Fibroblast of villous mesenchyme (primary cell): ENCODE measurements at regions not wholly inside any gene's neighbourhood (a gene's known extent, or its start where the extent isn't known, plus 50 kb on each side); places are given as distances from the start of the nearest gene placed in this dataset.
"Not testable (repeated sequence)": the region's sequence is repeated elsewhere in the genome, so short reads cannot be mapped to it uniquely, and the experiment has no call there.

Experiments
- DNase-seq: peaks from one replicate; pipeline ENCODE4 v3.0.0-alpha.2; 2010; ENCODE audit warnings: low read depth
- H3K4me3 ChIP-seq: 2 replicates; pipeline ENCODE4 v1.5.1; 2011; ENCODE audit warnings: low read depth, mild to moderate bottlenecking, low read length
- TF ChIP-seq, protein P1 (sequence below): IDR thresholded peaks from 2 replicates; pipeline ENCODE4 v1.5.1; 2012; ENCODE audit warnings: low read depth, mild to moderate bottlenecking, low read length; ENCODE audit not compliant: insufficient read depth

DNA sequence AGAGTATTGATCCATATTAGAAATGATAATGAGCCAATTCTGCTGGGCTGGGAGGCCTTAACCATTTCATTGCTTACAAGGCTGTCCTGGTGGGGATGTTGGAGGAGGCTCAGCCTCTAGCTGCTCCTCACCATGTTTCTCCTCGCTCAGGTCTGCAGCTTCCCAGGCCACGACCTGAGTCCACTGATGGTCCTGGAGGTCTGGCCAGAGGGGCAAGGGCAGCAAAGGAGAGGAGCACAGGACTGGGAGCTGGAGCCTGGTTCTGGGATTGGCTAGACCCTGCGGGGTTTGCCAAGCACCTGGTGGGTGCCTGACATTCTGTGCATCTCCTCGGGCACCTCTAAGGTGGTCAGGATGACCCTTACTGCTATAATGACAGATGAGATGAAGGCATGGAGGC lies 92.6 kb downstream of the KIF26A start:
- DNase-seq = no peak
- no peak overlapping the region for H3K4me3 ChIP-seq
- TF ChIP-seq, protein P1, sequence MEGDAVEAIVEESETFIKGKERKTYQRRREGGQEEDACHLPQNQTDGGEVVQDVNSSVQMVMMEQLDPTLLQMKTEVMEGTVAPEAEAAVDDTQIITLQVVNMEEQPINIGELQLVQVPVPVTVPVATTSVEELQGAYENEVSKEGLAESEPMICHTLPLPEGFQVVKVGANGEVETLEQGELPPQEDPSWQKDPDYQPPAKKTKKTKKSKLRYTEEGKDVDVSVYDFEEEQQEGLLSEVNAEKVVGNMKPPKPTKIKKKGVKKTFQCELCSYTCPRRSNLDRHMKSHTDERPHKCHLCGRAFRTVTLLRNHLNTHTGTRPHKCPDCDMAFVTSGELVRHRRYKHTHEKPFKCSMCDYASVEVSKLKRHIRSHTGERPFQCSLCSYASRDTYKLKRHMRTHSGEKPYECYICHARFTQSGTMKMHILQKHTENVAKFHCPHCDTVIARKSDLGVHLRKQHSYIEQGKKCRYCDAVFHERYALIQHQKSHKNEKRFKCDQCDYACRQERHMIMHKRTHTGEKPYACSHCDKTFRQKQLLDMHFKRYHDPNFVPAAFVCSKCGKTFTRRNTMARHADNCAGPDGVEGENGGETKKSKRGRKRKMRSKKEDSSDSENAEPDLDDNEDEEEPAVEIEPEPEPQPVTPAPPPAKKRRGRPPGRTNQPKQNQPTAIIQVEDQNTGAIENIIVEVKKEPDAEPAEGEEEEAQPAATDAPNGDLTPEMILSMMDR = no peak

DNA sequence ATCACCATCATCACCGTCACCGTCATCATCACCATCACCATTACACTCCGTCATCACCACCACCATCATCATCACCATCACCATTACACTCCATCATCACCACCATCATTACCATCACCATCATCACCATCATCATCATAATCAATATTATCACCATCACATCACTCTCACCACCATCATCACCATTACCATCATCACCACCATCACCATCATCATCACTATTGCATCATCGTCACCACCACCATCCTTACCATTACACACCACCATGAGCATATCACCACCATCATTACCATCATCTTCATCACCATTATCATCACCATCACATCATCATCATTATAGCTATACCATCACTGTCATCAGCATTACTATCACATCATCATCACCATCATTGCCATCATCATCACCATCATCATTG lies 93.7 kb downstream of the KIF26A start:
- no peak for DNase-seq
- H3K4me3 ChIP-seq = no peak overlapping the region
- TF ChIP-seq, protein P1 = no peak

DNA sequence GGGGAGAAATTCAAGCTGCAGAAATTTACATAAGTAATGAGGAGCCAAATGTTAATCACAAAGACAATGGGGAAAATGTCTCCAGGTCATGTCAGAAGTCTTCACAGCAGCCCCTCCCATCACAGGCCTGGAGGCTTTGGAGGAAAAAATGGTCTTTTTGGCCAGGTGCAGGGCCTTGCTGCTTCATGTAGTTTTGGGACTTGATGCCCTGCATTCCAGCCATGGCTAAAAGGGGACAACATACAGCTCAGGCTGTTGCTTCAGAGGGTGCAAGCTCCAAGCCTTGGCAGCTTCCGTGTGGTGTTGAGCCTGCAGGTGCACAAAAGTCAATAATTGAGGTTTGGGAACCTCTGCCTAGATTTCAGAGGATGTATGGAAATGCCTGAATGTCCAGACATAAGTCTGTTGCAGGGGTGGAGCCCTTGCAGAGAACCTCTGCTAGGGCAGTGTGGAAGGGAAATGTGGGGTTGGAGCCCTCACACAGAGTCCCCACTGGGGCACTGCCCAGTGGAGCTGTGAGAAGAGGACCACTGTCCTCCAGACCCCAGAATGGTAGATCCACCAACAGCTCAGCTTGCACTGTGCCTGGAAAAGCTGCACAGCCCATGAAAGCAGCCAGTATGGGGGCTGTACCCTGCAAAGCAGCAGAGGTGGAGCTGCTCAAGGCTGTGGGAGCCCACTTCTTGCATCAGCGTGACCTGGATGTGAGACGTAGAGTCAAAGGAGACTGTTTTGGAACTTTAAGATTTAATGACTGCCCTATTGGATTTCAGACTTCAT lies 95.8 kb downstream of the KIF26A start:
- DNase-seq, H3K4me3 ChIP-seq: not testable (repeated sequence)

DNA sequence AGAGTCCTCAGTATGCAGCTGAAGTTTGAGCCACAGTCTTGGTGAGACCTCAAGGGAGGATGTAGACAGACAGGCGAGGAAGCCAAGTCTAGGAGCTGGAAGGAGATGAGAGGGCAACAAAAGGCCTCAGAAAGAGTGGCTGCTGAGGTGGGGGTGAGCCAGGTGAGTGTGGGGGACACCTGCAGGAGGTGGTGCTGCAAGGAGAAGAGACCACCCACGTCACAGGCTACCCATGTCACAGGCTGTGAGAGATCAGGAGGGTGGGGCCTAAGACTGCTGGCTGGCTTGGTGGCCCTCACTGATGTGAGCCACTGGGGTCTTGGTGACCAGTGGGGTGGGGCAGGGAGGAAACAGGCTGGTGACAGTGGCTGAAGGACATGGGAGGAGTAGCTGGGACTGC lies 97.3 kb downstream of the KIF26A start:
- H3K4me3 ChIP-seq = no peak overlapping the region
- no peak for DNase-seq
- TF ChIP-seq, protein P1 = no peak

DNA sequence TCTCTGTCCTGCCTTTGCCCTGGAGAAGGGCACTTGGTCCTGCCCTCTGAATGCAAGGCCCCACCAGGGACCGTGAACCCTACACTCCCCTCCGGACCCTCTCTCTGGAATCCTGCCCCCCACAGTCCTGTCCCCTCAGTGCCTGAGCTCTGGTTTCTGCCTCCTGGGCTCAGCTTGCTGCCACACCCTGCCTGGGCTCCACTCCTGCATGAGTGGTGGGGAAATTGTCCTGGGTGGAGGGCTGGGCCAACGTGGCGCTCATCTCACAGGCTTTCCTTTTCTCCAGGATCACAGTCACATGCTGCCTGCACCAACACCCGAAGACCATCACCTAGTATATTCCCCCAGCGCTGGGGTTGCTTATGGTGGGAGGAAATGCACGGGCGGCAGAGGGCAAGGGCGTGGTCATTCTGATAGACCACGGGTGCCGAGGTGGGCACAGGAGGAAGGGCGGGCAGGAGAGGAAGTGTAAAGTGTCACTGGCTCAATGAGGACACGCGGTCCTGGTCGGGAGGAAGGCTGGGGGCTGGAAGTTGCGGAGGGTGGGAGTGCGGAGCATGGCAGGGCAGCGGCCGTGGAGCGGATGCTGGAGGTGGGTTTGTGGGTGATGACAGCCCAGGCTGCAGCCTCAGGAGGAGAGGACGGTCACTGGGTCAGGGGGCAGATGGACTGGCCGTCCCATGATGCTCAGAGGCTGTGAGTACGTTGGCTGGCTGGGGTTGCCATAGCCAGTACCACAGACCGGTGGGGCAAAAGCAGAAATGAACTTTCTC lies 99.5 kb downstream of the KIF26A start:
- DNase-seq = no peak
- TF ChIP-seq, protein P1 = no peak

DNA sequence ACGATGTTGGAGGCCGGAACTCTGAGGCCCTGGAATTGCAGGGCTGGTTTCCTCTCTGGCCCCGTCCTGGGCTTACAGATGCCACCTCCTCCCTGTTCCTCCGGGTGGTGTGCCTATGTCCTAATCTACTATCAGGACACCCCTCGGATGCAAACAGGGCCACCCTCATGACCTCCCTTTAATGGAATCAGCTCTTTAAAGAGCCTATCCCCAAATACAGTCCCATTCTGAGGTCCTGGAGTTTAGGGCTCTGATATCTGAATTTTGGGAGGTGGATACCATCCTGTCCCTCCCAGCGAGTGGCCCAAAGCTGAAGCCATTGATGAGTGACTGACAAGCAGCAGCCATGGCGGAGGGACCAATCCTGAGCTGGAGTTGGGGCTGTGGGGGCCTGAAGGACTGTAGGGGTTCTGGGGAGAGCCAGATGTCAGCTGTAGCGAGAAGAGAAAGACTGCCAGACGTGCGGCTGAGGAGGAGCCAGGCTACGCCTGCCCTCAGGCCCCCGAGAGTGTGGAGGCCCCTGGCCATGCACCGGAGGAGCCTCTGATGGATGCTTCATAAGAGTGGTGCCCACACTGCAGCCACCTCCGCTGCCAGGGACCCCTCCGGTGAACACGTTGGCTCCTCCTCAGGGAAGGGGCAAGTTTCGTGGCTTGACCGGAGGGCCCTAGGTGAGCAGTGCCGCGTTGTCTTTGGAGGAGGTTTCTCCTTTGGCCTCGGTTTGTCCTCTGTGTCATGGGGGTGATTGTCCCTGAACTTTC lies 100.2 kb downstream of the KIF26A start:
- no peak for DNase-seq

More for the DNA sequence above, 99.5 kb downstream of the KIF26A start:
- no peak overlapping the region for H3K4me3 ChIP-seq

More for the DNA sequence above, 100.2 kb downstream of the KIF26A start:
- H3K4me3 ChIP-seq = no peak overlapping the region
- TF ChIP-seq, protein P1 = no peak
